Muscle of leg (tissue), 3 donors: ENCODE measurements at regions not wholly inside any gene's neighbourhood (a gene's known extent, or its start where the extent isn't known, plus 50 kb on each side); places are given as distances from the start of the nearest gene placed in this dataset.

ENCODE experiments used
- DNase-seq: peaks from one replicate; pipeline ENCODE4 v3.0.0; 2013
- H3K27ac ChIP-seq: one replicate; pipeline ENCODE4 v1.5.1; 2013; ENCODE audit warnings: mild to moderate bottlenecking, low read length, control low read depth
- H3K27me3 ChIP-seq: one replicate; pipeline ENCODE4 v1.6.1; 2013; ENCODE audit warnings: low read length; ENCODE audit not compliant: control insufficient read depth, insufficient read depth
- H3K36me3 ChIP-seq: one replicate; pipeline ENCODE4 v1.6.1; 2013; ENCODE audit warnings: low read length; ENCODE audit not compliant: control insufficient read depth, insufficient read depth
- H3K4me1 ChIP-seq: one replicate; pipeline ENCODE4 v1.6.1; 2013; ENCODE audit warnings: low read length; ENCODE audit not compliant: control insufficient read depth, insufficient read depth
- H3K4me3 ChIP-seq: one replicate; pipeline ENCODE4 v1.5.1; 2013; ENCODE audit warnings: low read length, control low read depth
- H3K9me3 ChIP-seq: replicated peaks from 2 replicates; pipeline ENCODE4 v1.6.1; 2013; ENCODE audit warnings: low read depth, low read length; ENCODE audit not compliant: control insufficient read depth
- WGBS: methylation state at CpG from one replicate; pipeline ENCODE4 v1.1.5; 2013; ENCODE audit warnings: missing lambda C conversion rate; ENCODE audit not compliant: insufficient coverage; 5-methylcytosine and 5-hydroxymethylcytosine counted together

DNA sequence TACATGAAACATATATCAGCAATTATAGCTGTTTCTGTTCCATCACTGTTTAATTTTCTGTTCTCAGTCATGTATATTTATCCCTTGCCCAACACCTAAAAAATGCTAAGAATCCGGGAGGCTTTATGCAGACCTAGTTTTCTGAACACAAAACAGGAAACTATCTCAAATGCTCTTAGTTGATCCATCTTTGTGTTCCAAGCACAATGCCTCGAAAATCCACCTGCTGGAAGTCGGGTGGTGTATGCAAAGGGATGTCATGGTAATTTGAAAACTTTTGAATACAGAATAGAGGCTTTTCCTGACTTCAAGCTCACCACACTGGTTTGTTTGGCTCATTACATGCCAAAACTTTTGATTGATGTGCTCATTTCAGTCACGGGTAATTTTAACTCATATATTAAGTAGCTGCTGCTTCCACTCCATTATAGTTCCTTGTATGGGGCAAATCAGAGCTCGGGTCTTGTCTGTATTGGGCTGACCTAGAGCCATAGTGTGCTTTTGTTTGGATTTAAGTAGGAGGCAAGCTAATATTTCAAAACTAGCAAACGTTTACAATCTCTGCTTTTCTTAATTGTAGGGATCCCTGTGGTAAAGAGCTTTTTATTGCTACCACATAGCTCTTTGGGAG, 646.5 kb upstream of the EPHA7 start:
- Histone ChIP-seq H3K4me1 (no peaks in the 10 kb centered on the region), H3K27me3 (no peaks in the 10 kb centered on the region), H3K36me3 (no peaks in the 10 kb centered on the region), H3K9me3 (no peaks in the 10 kb centered on the region), H3K4me3 (no peak overlapping the region), H3K27ac (no peak overlapping the region)
- WGBS, result 27% methylated on average over 2 of the region's 6 CpGs
- DNase-seq, result no peak

DNA sequence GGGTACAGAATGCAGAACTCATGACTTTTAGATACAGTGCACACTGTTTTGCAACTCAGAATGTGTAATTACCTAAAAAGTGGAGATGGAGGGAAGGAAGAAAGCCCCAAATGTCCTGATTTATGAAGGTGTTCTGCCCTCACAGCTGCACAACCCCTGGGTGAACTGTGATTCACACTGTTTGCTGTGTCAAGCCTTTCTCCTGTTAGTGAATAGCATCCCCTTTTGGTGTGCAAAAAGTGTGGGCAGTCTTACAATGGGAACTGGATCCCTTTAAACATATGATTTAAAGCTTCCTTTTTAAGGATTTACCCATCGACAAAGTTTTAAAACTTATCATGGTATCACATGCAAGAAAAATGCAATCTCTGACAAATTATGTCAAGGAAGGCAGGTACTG, 633.4 kb upstream of the EPHA7 start:
- Histone ChIP-seq H3K4me1 (no peaks in the 10 kb centered on the region), H3K36me3 (no peaks in the 10 kb centered on the region), H3K27ac (no peak overlapping the region), H3K27me3 (no peaks in the 10 kb centered on the region), H3K9me3 (no peaks in the 10 kb centered on the region), H3K4me3 (no peak overlapping the region)
- no CpG with 5 or more reads among the region's 1 CpG for WGBS
- peak; percentile 48 for DNase-seq

DNA sequence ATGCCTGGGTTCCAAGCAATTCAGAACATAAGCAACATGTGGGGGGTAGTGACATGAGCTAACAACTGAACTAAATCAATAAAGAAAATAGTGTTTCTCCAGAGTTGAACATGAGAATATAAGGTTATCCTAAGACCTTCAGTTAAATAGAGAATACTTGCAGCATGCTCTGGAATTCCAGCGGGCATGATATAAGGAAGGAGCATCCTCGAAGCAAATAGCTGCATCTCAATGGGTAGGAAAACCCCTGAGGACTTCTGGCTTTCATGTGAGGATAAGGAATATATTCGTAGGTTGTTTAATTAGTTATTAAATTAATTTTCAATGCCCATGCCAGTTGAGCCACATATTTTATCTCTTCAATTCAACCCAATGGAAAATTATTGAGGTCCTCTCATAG, 631.2 kb upstream of the EPHA7 start:
- no peaks in the 10 kb centered on the region for H3K9me3 ChIP-seq
- H3K36me3 ChIP-seq, result no peaks in the 10 kb centered on the region
- no peak overlapping the region for H3K4me3 ChIP-seq
- no peaks in the 10 kb centered on the region for H3K4me1 ChIP-seq
- no peak overlapping the region for H3K27ac ChIP-seq
- WGBS, result 80% methylated on average over 2 of the region's 3 CpGs
- DNase-seq, result no peak
- H3K27me3 ChIP-seq, result no peaks in the 10 kb centered on the region

DNA sequence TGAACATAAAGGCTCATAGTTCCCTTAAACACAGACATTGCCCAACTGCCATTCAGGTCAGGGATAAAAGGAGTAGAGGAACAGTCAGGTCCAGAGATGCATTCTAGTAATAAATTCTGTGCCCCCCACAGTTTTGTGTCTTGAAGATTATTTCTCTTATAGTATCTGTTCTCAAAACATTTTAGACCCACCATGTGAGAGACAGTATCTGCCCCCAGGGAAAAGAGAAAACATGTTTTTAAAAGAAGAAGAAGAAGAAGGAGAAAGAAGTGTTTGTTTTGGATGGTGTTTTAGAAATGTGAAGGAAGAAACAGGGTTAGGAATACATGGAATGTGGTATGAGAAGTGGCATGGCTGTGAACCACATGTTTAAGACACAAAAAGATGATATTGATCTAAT, 629.6 kb upstream of the EPHA7 start:
- H3K27ac ChIP-seq, result no peak overlapping the region
- no peaks in the 10 kb centered on the region for H3K4me1 ChIP-seq
- no peaks in the 10 kb centered on the region for H3K9me3 ChIP-seq
- H3K27me3 ChIP-seq, result no peaks in the 10 kb centered on the region
- H3K4me3 ChIP-seq, result no peak overlapping the region
- no peak for DNase-seq
- no peaks in the 10 kb centered on the region for H3K36me3 ChIP-seq

DNA sequence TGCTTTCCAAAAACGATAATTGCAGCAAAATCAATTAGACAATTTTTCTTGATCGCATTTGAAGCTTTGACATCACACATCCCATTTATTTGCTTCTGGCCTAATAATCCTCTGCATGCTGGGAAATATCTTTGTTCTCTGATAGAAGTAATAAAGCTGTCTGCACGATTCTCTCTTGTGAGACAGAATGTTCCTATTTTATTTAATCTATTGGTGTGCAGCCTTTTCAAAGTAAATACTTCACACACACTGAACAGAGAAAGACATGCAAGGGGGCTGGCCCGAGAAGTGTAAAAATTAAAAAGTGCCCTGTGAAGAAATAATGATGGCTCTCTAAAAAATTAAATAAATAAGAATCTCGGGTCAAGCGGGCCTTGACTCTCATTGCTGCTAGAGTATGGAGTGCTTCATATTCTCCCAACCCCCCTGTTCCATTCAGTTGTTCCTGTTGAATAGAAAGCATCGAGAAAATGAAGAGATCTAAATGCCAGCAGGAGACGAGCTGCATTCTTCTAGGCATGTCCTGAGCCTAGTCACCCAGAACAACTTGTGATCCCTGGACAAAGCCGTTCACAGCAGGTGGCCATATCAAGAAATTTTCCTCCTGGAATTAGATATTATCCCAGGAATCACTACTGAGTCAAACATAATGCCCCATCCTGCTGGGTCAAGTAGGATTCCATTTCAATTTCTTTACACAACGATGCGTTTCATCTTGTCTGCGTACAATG, 625.9 kb upstream of the EPHA7 start:
- Histone ChIP-seq H3K27me3 (no peaks in the 10 kb centered on the region), H3K27ac (no peak overlapping the region), H3K4me1 (no peaks in the 10 kb centered on the region), H3K4me3 (no peak overlapping the region), H3K9me3 (no peaks in the 10 kb centered on the region), H3K36me3 (no peaks in the 10 kb centered on the region)
- WGBS, result 73% methylated on average over 3 of the region's 12 CpGs
- no peak for DNase-seq

DNA sequence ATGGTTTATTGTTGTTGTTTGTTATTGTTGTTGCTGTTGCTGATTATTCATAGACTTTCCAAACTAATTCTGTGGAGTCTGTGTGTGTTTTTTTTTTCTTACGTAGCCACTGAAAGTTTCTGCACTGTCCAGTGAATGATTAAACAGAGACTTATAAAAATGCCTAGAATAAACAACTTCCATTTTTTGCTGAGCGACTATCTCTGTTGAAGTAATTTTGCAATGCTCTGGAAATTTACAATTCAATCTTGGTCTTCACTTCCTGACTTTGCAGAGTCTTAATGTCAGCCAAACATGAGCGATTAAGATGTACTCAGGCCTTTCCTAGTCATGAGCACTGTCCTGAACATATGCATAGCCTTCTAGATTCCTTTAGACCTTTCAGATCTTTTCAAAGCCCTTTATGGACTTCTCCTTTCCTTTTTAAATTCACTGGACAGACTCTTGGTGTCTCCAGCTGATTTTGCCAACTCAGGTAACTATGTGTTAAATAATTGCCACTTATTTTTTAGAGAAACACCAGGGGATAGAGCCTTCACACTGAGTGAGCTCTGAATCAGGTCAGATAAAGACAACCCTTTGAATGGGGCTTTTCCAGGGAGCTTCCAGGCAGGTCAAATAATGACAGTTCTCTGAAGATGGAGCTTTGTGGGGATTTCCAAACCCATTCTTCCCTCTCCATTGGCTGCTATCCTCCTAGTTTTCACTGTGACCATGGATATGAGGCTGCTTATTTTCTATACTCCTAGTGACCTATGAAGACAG, 622.8 kb upstream of the EPHA7 start:
- DNase-seq, result peak; percentile 14
- Histone ChIP-seq H3K36me3 (no peaks in the 10 kb centered on the region), H3K9me3 (peaks cover 9% of the 10 kb centered on the region), H3K27ac (no peak overlapping the region), H3K4me1 (no peaks in the 10 kb centered on the region), H3K4me3 (no peak overlapping the region), H3K27me3 (no peaks in the 10 kb centered on the region)
- 67% methylated on average over 1 of the region's 3 CpGs for WGBS

DNA sequence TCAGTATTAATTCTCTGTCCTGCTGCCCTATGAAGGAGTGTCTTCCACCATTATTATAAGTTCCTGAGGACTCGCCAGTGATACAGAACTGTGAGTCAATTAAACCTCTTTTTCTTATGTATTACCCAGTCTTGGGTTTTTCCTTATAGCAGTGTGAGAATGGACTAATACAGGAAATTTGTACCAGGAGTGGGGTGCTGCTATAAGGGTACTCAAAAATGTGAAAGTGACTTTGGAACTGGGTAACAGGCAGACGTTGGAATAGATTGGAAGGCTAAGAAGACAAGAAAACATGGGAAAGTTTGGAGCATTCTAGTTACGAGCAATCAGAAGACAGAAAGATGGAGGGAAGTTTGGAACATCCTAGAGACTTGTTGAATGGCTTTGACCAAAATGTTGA, 616.7 kb upstream of the EPHA7 start:
- no peak overlapping the region for H3K27ac ChIP-seq
- DNase-seq, result no peak
- H3K4me1 ChIP-seq, result no peaks in the 10 kb centered on the region
- no peaks in the 10 kb centered on the region for H3K36me3 ChIP-seq
- peaks cover 19% of the 10 kb centered on the region for H3K9me3 ChIP-seq
- 97% methylated on average over 2 of the region's 3 CpGs for WGBS
- H3K27me3 ChIP-seq, result no peaks in the 10 kb centered on the region
- H3K4me3 ChIP-seq, result no peak overlapping the region

DNA sequence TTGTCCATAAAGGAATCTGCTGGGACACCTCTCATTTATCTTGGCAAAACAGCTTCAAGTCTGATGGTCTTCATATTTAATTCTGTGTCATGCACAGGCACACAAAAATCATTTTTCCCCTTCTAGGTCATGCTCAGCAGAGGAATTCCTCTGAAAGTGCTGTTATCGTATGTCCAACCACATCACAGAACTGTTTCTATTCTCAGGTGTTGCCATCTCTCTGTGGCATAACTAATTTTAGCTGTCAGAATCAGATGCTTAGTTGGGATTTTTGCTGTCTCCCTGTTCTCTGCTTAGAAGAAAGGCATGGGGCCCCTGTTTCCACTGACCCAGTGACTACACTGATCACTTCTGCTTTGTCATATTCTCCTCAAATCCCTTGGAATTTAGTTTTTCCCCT, 608.0 kb upstream of the EPHA7 start:
- WGBS, result 100% methylated on average over 1 of the region's 1 CpG
- Histone ChIP-seq H3K4me1 (no peaks in the 10 kb centered on the region), H3K4me3 (no peak overlapping the region)

DNA sequence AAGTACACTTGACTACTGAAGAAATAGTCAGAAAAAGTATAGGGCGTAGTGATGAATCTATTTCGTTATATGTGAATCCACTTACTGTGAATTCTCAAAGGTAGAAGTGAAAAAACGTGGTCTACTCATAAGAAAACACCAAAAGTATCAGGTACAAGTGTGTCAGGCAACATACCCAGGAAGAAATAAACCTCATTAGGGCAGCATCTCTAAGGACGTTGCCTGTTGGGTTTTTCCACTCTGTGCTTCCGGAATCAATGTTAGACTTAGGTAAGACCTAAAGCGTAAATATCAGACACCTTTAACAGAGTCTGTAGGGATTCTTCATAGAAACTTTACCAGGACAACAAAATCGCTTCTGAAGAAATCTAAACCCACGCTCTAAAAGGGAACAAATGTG, 607.2 kb upstream of the EPHA7 start:
- Histone ChIP-seq H3K4me1 (no peaks in the 10 kb centered on the region), H3K4me3 (no peak overlapping the region), H3K9me3 (peaks cover 3% of the 10 kb centered on the region), H3K27me3 (no peaks in the 10 kb centered on the region), H3K27ac (no peak overlapping the region), H3K36me3 (no peaks in the 10 kb centered on the region)
- WGBS, result 70% methylated on average over 2 of the region's 8 CpGs
- DNase-seq, result no peak

More for the DNA sequence above, 608.0 kb upstream of the EPHA7 start:
- Histone ChIP-seq H3K27ac (no peak overlapping the region), H3K9me3 (peaks cover 3% of the 10 kb centered on the region), H3K27me3 (no peaks in the 10 kb centered on the region), H3K36me3 (no peaks in the 10 kb centered on the region)
- no peak for DNase-seq

DNA sequence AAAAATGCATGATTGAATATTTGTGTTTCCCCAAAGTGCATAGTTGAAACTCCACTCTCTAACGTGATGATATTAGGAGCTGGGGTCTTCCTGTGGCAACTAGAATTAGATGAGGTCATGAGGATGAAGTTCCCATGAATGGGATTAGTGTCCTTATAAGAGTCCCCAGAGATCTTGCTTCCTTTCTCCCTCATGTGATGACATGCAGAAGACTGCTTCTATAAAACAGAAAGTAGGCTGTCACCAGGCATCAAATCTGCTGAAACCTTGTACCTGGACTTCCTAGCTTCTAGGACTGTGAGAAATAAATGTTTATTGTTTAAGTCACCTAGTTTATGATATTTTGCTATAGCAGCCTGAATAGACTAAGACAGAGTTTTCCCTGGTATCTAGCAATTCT, 586.5 kb upstream of the EPHA7 start:
- no peaks in the 10 kb centered on the region for H3K27me3 ChIP-seq
- H3K4me1 ChIP-seq, result no peaks in the 10 kb centered on the region
- no peak for DNase-seq
- WGBS, result no CpG with 5 or more reads among the region's 1 CpG
- H3K9me3 ChIP-seq, result no peaks in the 10 kb centered on the region
- H3K36me3 ChIP-seq, result no peaks in the 10 kb centered on the region
- H3K27ac ChIP-seq, result no peak overlapping the region
- H3K4me3 ChIP-seq, result no peak overlapping the region
